GM12878 (cell line): ENCODE measurements at regions not wholly inside any gene's neighbourhood (a gene's known extent, or its start where the extent isn't known, plus 50 kb on each side); places are given as distances from the start of the nearest gene placed in this dataset.

Experiments
- ATAC-seq: fragments of 200-7000 bp; cut with Tn5 transposase; 3 replicates; pipeline ENCODE4 v1.9.1; 2020; ENCODE audit warnings: mild to moderate bottlenecking, moderate library complexity
- BruUV-seq: library from RNA; stranded (reverse); fragments of 400-500 nt; replicated peaks from 2 replicates; lab custom pipeline; 2021; lab: Mats Ljungman, UMichigan
- CTCF ChIA-PET: fragments of 300-600 bp; sonication (Branson Sonifier 250); formaldehyde crosslinking; extraction: SDS; loops from one replicate; lab custom pipeline; 2021; ENCODE audit warnings: inconsistent platforms; lab: Yijun Ruan, JAX
- POLR2A ChIA-PET: fragments of 350-600 bp; formaldehyde crosslinking; extraction: SDS; loops from one replicate; lab custom pipeline; 2021; ENCODE audit warnings: inconsistent platforms; lab: Charles Lee
- RAD21 ChIA-PET: fragments of 300-600 bp; sonication (Branson Sonifier 250); formaldehyde crosslinking; loops from one replicate; lab custom pipeline; 2023; ENCODE audit warnings: antibody characterized with exemption; ENCODE audit not compliant: unreplicated experiment; lab: Charles Lee
- SMC1A ChIA-PET: fragments of 300-600 bp; sonication (Branson Sonifier 250); formaldehyde crosslinking; loops from one replicate; lab custom pipeline; 2023; ENCODE audit not compliant: unreplicated experiment, uncharacterized antibody; lab: Charles Lee
- DNase-seq: peaks from one replicate; pipeline ENCODE4 v3.0.0-alpha.2; 2011; ENCODE audit warnings: low read depth, low spot score
- FAIRE-seq: peaks from 3 replicates; lab custom pipeline; 2011; peaks lifted over from hg19 to GRCh38; lab: Jason Lieb, UNC
- H2AFZ ChIP-seq: 2 replicates; pipeline ENCODE4 v1.6.0; 2011; ENCODE audit warnings: low read depth, low read length, control low read depth; ENCODE audit not compliant: control insufficient read depth
- H3K27ac ChIP-seq: 2 replicates; pipeline ENCODE4 v1.5.1; 2011; ENCODE audit warnings: control low read depth; ENCODE audit not compliant: control insufficient read depth, insufficient read depth
- H3K27me3 ChIP-seq, 2 experiments: replicated peaks in 1 of 2; 2 replicates each; pipeline versions ENCODE4 v1.6.0 to v1.6.1; 2011; ENCODE audit warnings: low read length in 1 of 2; ENCODE audit not compliant: control insufficient read depth in 2 of 2, insufficient read depth in 2 of 2
- H3K36me3 ChIP-seq, 2 experiments: 2 replicates each; pipeline ENCODE4 v1.5.1; 2011; ENCODE audit warnings: low read length in 1 of 2; ENCODE audit not compliant: control insufficient read depth in 2 of 2, insufficient read depth in 2 of 2
- H3K4me1 ChIP-seq: 2 replicates; pipeline ENCODE4 v1.6.1; 2011; ENCODE audit warnings: mild to moderate bottlenecking, low read length, moderate library complexity, mixed read lengths; ENCODE audit not compliant: control insufficient read depth, insufficient read depth
- H3K4me2 ChIP-seq: 2 replicates; pipeline ENCODE4 v1.6.0; 2011; ENCODE audit warnings: control low read depth; ENCODE audit not compliant: control insufficient read depth, insufficient read depth
- H3K4me3 ChIP-seq: fragments of 200-600 bp; sonication (generic); 2 replicates; pipeline ENCODE4 v1.5.1; 2016
- H3K79me2 ChIP-seq: 2 replicates; pipeline ENCODE4 v1.6.0; 2011; ENCODE audit warnings: low read length; ENCODE audit not compliant: control insufficient read depth, insufficient read depth
- H3K9ac ChIP-seq: 2 replicates; pipeline ENCODE4 v1.8.0; 2011; ENCODE audit warnings: low read length, control low read depth, mixed read lengths; ENCODE audit not compliant: control insufficient read depth, insufficient read depth
- H3K9me3 ChIP-seq: replicated peaks from 3 replicates; pipeline ENCODE4 v1.5.1; 2011; ENCODE audit warnings: mild to moderate bottlenecking, low read length; ENCODE audit not compliant: control insufficient read depth, insufficient read depth
- H4K20me1 ChIP-seq: 2 replicates; pipeline ENCODE4 v1.6.0; 2011; ENCODE audit not compliant: control insufficient read depth, insufficient read depth
- ATF3 ChIP-seq: IDR thresholded peaks from 2 replicates; pipeline ENCODE4 v1.6.1; 2011; ENCODE audit warnings: low read depth, mild to moderate bottlenecking, low read length, moderate library complexity, borderline replicate concordance; ENCODE audit errors: extremely low read depth
- BRCA1 ChIP-seq: IDR thresholded peaks from 2 replicates; pipeline ENCODE4 v1.6.1; 2011; ENCODE audit warnings: low read depth, low read length, improper control_type of control experiment
- EED ChIP-seq: sonication (generic); IDR thresholded peaks from 2 replicates; pipeline ENCODE4 v1.6.1; 2016; ENCODE audit warnings: antibody characterized with exemption, low read depth
- ESRRA ChIP-seq: IDR thresholded peaks from 2 replicates; pipeline ENCODE4 v1.6.1; 2012; ENCODE audit warnings: mild to moderate bottlenecking, low read length, improper control_type of control experiment
- ETV6 ChIP-seq, 2 experiments: fragments of 450-650 bp in 1 of 2; IDR thresholded peaks in 1 of 2; conservative IDR thresholded peaks in 1 of 2; 2 replicates each; pipeline ENCODE4 v1.6.1; 2014; ENCODE audit warnings: antibody characterized with exemption in 1 of 2, borderline replicate concordance in 1 of 2, low read depth in 1 of 2, mild to moderate bottlenecking in 1 of 2, moderate library complexity in 1 of 2
- GATAD2B ChIP-seq: fragments of 450-650 bp; conservative IDR thresholded peaks from 2 replicates; pipeline ENCODE4 v1.6.1; 2017; ENCODE audit warnings: low read depth, mild to moderate bottlenecking, moderate library complexity
- IKZF1 ChIP-seq: fragments of 450-650 bp; conservative IDR thresholded peaks from 2 replicates; pipeline ENCODE4 v1.6.1; 2017; ENCODE audit warnings: antibody characterized with exemption, mild to moderate bottlenecking
- JUND ChIP-seq: IDR thresholded peaks from 2 replicates; pipeline ENCODE4 v1.6.1; 2012; ENCODE audit warnings: low read depth, mild to moderate bottlenecking, low read length, improper control_type of control experiment, moderate library complexity
- MEF2A ChIP-seq: IDR thresholded peaks from 2 replicates; pipeline ENCODE4 v1.6.1; 2011; ENCODE audit warnings: low read depth, mild to moderate bottlenecking, low read length, moderate library complexity; ENCODE audit not compliant: insufficient read depth
- NBN ChIP-seq: fragments of 450-650 bp; IDR thresholded peaks from 2 replicates; pipeline ENCODE4 v1.6.1; 2016
- PML ChIP-seq: IDR thresholded peaks from 2 replicates; pipeline ENCODE4 v1.6.1; 2012; ENCODE audit warnings: low read length, inconsistent platforms
- REST ChIP-seq: IDR thresholded peaks from 2 replicates; pipeline ENCODE4 v1.6.1; 2012; ENCODE audit warnings: mild to moderate bottlenecking, low read depth, low read length
- RUNX3 ChIP-seq: IDR thresholded peaks from 2 replicates; pipeline ENCODE4 v1.6.1; 2012; ENCODE audit warnings: low read length, inconsistent platforms
- SPI1 ChIP-seq: IDR thresholded peaks from 2 replicates; pipeline ENCODE4 v1.6.1; 2011; ENCODE audit warnings: low read depth, mild to moderate bottlenecking, low read length, moderate library complexity, borderline replicate concordance; ENCODE audit not compliant: insufficient read depth
- TARDBP ChIP-seq: IDR thresholded peaks from 2 replicates; pipeline ENCODE4 v1.6.1; 2016; ENCODE audit warnings: borderline replicate concordance
- TBL1XR1 ChIP-seq: IDR thresholded peaks from 2 replicates; pipeline ENCODE4 v1.6.1; 2012; ENCODE audit warnings: low read depth, low read length, improper control_type of control experiment
- WGBS: methylation state at CpG from one replicate; pipeline ENCODE4 v1.1.6; 2016; ENCODE audit warnings: low lambda C conversion rate; ENCODE audit not compliant: insufficient replicate concordance, insufficient coverage; ENCODE audit errors: missing lambda C conversion rate; 5-methylcytosine and 5-hydroxymethylcytosine counted together
- in situ Hi-C: fragments of 300-500 bp; cut with MboI; formaldehyde crosslinking; loops from 9 replicates; pipeline ENCODE4 v1.14.3; 2018; ENCODE audit warnings: mixed read lengths
- intact Hi-C: fragments of 100-400 bp; cut with micrococcal nuclease; formaldehyde crosslinking; loops from one replicate; pipeline ENCODE4 v1.14.2; 2022; ENCODE audit not compliant: unreplicated experiment

DNA sequence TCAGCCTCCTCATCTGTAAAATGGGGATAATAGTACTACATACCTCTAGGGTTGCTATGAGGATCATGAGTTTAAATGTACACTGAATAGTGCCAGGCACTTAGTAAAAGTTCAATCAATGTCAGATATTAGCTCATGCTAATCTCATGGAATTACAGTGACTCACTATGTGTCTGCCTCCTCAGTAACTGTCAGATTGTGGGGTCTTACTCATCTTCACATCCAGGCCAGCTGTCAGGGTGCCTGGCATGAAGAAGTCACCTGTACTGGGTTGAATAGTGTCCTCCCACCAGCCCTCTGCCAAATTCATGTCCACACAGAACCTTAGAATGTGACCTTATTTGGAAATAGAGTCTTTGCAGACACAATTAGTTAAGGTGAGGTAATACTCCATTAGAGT is 54.3 kb upstream of the STIM2 start:
- peaks cover 7% of the 10 kb centered on the region; the same call in 1 of the 2 replicates for H3K4me1 ChIP-seq
- H3K79me2 ChIP-seq = no peaks in the 10 kb centered on the region
- ATAC-seq (no peak; the same call in 1 of the 3 replicates), FAIRE-seq (no peak), DNase-seq (no peak)
- TF ChIP-seq GATAD2B (no peak), ATF3 (no peak), JUND (no peak), BRCA1 (no peak)
- no peak overlapping the region for H3K4me2 ChIP-seq
- BruUV-seq = no TSS peak
- no peaks in the 10 kb centered on the region for H3K27me3 ChIP-seq
- H3K27ac ChIP-seq = no peak overlapping the region
- no peaks in the 10 kb centered on the region for H4K20me1 ChIP-seq
- H3K9me3 ChIP-seq = no peaks in the 10 kb centered on the region
- intact Hi-C loops (no loop called here), in situ Hi-C loops (no loop called here)
- H3K9ac ChIP-seq = no peak overlapping the region
- H3K36me3 ChIP-seq = no peaks in the 10 kb centered on the region
- RAD21 ChIA-PET = interaction anchor here (1.0 kb wide), 1 partner anchor 204 kb away, joined by 3 read pairs; no protein-coding TSS in a partner anchor
- SMC1A ChIA-PET = no interaction called here
- POLR2A ChIA-PET = no interaction called here
- CTCF ChIA-PET = interaction anchor here (0.5 kb wide), 1 partner anchor 80 kb away, joined by 3 read pairs; no protein-coding TSS in a partner anchor
- H3K4me3 ChIP-seq = no peak overlapping the region
- no peak overlapping the region for H2AFZ ChIP-seq

- in situ Hi-C loops = no loop called here
- ChIA-PET POLR2A (no interaction called here), RAD21 (interaction anchor here (1.0 kb wide), 1 partner anchor 203 kb away, joined by 3 read pairs; no protein-coding TSS in a partner anchor), SMC1A (interaction anchor here (1.4 to 2.9 kb wide), 2 partner anchors 8 to 12 kb away, joined by 4 to 10 read pairs; no protein-coding TSS in a partner anchor), CTCF (no interaction called here)
- no peaks in the 10 kb centered on the region for H3K27me3 ChIP-seq
- FAIRE-seq (no peak), ATAC-seq (peak; percentile 49), DNase-seq (peak; percentile 15)
- 6% methylated on average over 7 of the region's 7 CpGs for WGBS
- no peak overlapping the region for H3K9ac ChIP-seq
- intact Hi-C loops = no loop called here
- no peaks in the 10 kb centered on the region for H3K79me2 ChIP-seq
- no peak overlapping the region; the same call in 1 of the 2 replicates for H3K4me2 ChIP-seq
- BruUV-seq = no TSS peak
- peaks cover 7% of the 10 kb centered on the region; the same call in 1 of the 2 replicates for H3K4me1 ChIP-seq
- H3K4me3 ChIP-seq = no peak overlapping the region
- no peak overlapping the region for H2AFZ ChIP-seq
- H4K20me1 ChIP-seq = no peaks in the 10 kb centered on the region
- no peaks in the 10 kb centered on the region for H3K36me3 ChIP-seq
- no peak overlapping the region for H3K27ac ChIP-seq
- no peaks in the 10 kb centered on the region for H3K9me3 ChIP-seq
- TF ChIP-seq EED (peak; percentile 47; the same call in 1 of the 2 replicates), IKZF1 (peak; percentile 56; the same call in 1 of the 2 replicates), MEF2A (peak; percentile 69; the same call in 1 of the 2 replicates), TARDBP (no peak), REST (no peak), ESRRA (no peak), RUNX3 (peak; percentile 65), PML (no peak), SPI1 (peak; percentile 55), GATAD2B (0 out of 2 replicates have a peak, but pooled peaks have one; percentile 41), ETV6 (conservative IDR thresholded peaks at IDR 0.05 in 1 of 2, IDR thresholded peaks at IDR 0.05 in 1 of 2; ENCODE audit: borderline replicate concordance in 1 of 2, low read depth in 1 of 2) (no peak), NBN (no peak), TBL1XR1 (peak; percentile 38; the same call in 1 of the 2 replicates)
These were observed 53.3 kb upstream of the STIM2 start for GRCh38 chr4:26807330-26807729.
